Transverse colon (tissue), 4 donors: ENCODE measurements at regions not wholly inside any gene's neighbourhood (a gene's known extent, or its start where the extent isn't known, plus 50 kb on each side); places are given as distances from the start of the nearest gene placed in this dataset.
A peak's percentile ranks its signal among the peaks of the same experiment; 100 is the strongest.

Experiments used
- DNase-seq: peaks from one replicate; pipeline ENCODE4 v3.0.0-alpha.2; 2019
- H3K27ac ChIP-seq, 4 donors: fragments of 200-600 bp; sonication (generic); 2 replicates each; pipeline ENCODE4 v1.5.1; 2016 to 2018; ENCODE audit warnings: inconsistent platforms in 4 of 4
- H3K27me3 ChIP-seq: fragments of 200-600 bp; sonication (generic); 2 replicates; pipeline ENCODE4 v1.5.1; 2017; ENCODE audit warnings: inconsistent platforms
- H3K36me3 ChIP-seq, 4 donors: fragments of 200-600 bp; sonication (generic); 2 replicates each; pipeline ENCODE4 v1.5.1; 2017 to 2019; ENCODE audit warnings: inconsistent platforms in 4 of 4
- H3K4me1 ChIP-seq, 4 donors: fragments of 200-600 bp; sonication (generic); 2 replicates each; pipeline ENCODE4 v1.5.1; 2017 to 2020; ENCODE audit warnings: inconsistent platforms in 4 of 4
- H3K4me3 ChIP-seq, 4 donors: fragments of 200-600 bp; sonication (generic); 1 replicate in 1 of 4; 2 replicates in 3 of 4; pipeline versions ENCODE4 v1.5.1 to v1.6.1; 2017 to 2019; ENCODE audit warnings: inconsistent platforms in 4 of 4
- H3K9me3 ChIP-seq, 2 donors: fragments of 200-600 bp; sonication (generic); 2 replicates each; pipeline ENCODE4 v1.5.1; 2017 to 2019; ENCODE audit warnings: inconsistent platforms in 2 of 2
- CTCF ChIP-seq, 5 experiments: fragments of 200-600 bp in 3 of 5; fragments of 450-650 bp in 2 of 5; sonication (generic) in 3 of 5; IDR thresholded peaks; 1 replicate in 2 of 5; 2 replicates in 3 of 5; pipeline ENCODE4 v1.5.1; 2016 to 2017; ENCODE audit warnings: antibody characterized with exemption in 5 of 5, inconsistent platforms in 3 of 5, mild to moderate bottlenecking in 2 of 5, moderate library complexity in 1 of 5
- EP300 ChIP-seq: sonication (generic); formaldehyde crosslinking; IDR thresholded peaks from one replicate; pipeline ENCODE4 v1.6.1; 2017; ENCODE audit warnings: antibody characterized with exemption, low read depth
- POLR2A ChIP-seq: fragments of 450-650 bp; IDR thresholded peaks from one replicate; pipeline ENCODE4 v1.6.1; 2016; ENCODE audit warnings: antibody characterized with exemption, mild to moderate bottlenecking, moderate library complexity
- POLR2AphosphoS5 ChIP-seq, 3 donors: sonication (generic); formaldehyde crosslinking; IDR thresholded peaks; one replicate each; pipeline ENCODE4 v1.6.1; 2016; ENCODE audit warnings: antibody characterized with exemption in 3 of 3
- WGBS, 2 donors: methylation state at CpG; one replicate each; pipeline ENCODE4 v1.1.5; 2018; ENCODE audit warnings: low coverage in 1 of 2; 5-methylcytosine and 5-hydroxymethylcytosine counted together
- in situ Hi-C, 4 donors: fragments of 200-750 bp; cut with MboI; loops; one replicate each; pipeline versions ENCODE4 v1.15.0 to v1.15.1; 2017; ENCODE audit warnings: low sequenced_read_pairs in 3 of 4, low pct_ligation_motif_present in 1 of 4, low pct_unique_long_range_greater_than_20kb in 1 of 4
- intact Hi-C: fragments of 100-400 bp; cut with DNase I; formaldehyde crosslinking; loops from one replicate; pipeline ENCODE4 v1.15.1; 2023; ENCODE audit warnings: low total_unique reads

GRCh38 chr11:32013603-32014002 is 77.3 kb upstream of the RCN1 start:
- H3K4me3 ChIP-seq, result no peak overlapping the region
- no peaks in the 10 kb centered on the region for H3K4me1 ChIP-seq
- TF ChIP-seq EP300, result no peak
- TF ChIP-seq POLR2A, result no peak
- TF ChIP-seq POLR2AphosphoS5 (IDR thresholded peaks at IDR 0.05), result no peak
- no peak for TF ChIP-seq CTCF (IDR thresholded peaks at IDR 0.05)
- no peaks in the 10 kb centered on the region for H3K9me3 ChIP-seq
- H3K36me3 ChIP-seq, result no peaks in the 10 kb centered on the region
- no peak for DNase-seq
- in situ Hi-C loops, result no loop called here
- H3K27me3 ChIP-seq, result peaks cover 14% of the 10 kb centered on the region
- 0 to 30% methylated on average over 1 to 3 of the region's 3 CpGs for WGBS, 2 donors
- intact Hi-C loops, result no loop called here
- no peak overlapping the region for H3K27ac ChIP-seq

GRCh38 chr11:32012049-32012448 is 78.8 kb upstream of the RCN1 start:
- Histone ChIP-seq H3K36me3 (no peaks in the 10 kb centered on the region), H3K9me3 (no peaks in the 10 kb centered on the region), H3K4me3 (no peak overlapping the region), H3K4me1 (no peaks in the 10 kb centered on the region), H3K27me3 (peaks cover 23% of the 10 kb centered on the region), H3K27ac (no peak overlapping the region)
- DNase-seq, result no peak
- intact Hi-C loops (no loop called here), in situ Hi-C loops (no loop called here)
- no peak for TF ChIP-seq POLR2A
- TF ChIP-seq CTCF (IDR thresholded peaks at IDR 0.05), result no peak
- WGBS, 2 donors, result 71% methylated on average over 6 of the region's 6 CpGs; no CpG with 5 or more reads in 1 of the 2 donors

GRCh38 chr11:32008880-32009551 is 81.9 kb upstream of the RCN1 start:
- intact Hi-C loops, result no loop called here
- no peaks in the 10 kb centered on the region for H3K36me3 ChIP-seq
- peaks cover 19% of the 10 kb centered on the region for H3K27me3 ChIP-seq
- no peak overlapping the region for H3K27ac ChIP-seq
- 61 to 67% methylated on average over 7 to 8 of the region's 8 CpGs for WGBS, 2 donors
- in situ Hi-C loops, result no loop called here
- H3K9me3 ChIP-seq, result no peaks in the 10 kb centered on the region
- TF ChIP-seq POLR2AphosphoS5 (IDR thresholded peaks at IDR 0.05), result no peak
- no peak for TF ChIP-seq EP300
- no peak for TF ChIP-seq POLR2A
- TF ChIP-seq CTCF (IDR thresholded peaks at IDR 0.05), result no peak
- H3K4me1 ChIP-seq, result no peaks in the 10 kb centered on the region
- DNase-seq, result no peak
- H3K4me3 ChIP-seq, result no peak overlapping the region

GRCh38 chr11:32006799-32007388 is 84.0 kb upstream of the RCN1 start:
- no peak for TF ChIP-seq POLR2A
- TF ChIP-seq POLR2AphosphoS5 (IDR thresholded peaks at IDR 0.05), result no peak
- TF ChIP-seq EP300, result no peak
- peak in 3 of 5 experiments; percentile 26 to 42 (median 34) for TF ChIP-seq CTCF (IDR thresholded peaks at IDR 0.05)
- peaks cover 23% of the 10 kb centered on the region for H3K27me3 ChIP-seq
- no peak overlapping the region for H3K4me3 ChIP-seq
- no peaks in the 10 kb centered on the region for H3K36me3 ChIP-seq
- no peak for DNase-seq
- no peaks in the 10 kb centered on the region for H3K4me1 ChIP-seq
- in situ Hi-C loops (no loop called here), intact Hi-C loops (no loop called here)
- H3K27ac ChIP-seq, result no peak overlapping the region
- 17 to 20% methylated on average over 5 of the region's 5 CpGs for WGBS, 2 donors
- H3K9me3 ChIP-seq, result no peaks in the 10 kb centered on the region
